ENCODE measurements at regions not wholly inside any gene's neighbourhood (a gene's known extent, or its start where the extent isn't known, plus 50 kb on each side); places are given as distances from the start of the nearest gene placed in this dataset.
A peak's percentile ranks its signal among the peaks of the same experiment; 100 is the strongest.

DNA sequence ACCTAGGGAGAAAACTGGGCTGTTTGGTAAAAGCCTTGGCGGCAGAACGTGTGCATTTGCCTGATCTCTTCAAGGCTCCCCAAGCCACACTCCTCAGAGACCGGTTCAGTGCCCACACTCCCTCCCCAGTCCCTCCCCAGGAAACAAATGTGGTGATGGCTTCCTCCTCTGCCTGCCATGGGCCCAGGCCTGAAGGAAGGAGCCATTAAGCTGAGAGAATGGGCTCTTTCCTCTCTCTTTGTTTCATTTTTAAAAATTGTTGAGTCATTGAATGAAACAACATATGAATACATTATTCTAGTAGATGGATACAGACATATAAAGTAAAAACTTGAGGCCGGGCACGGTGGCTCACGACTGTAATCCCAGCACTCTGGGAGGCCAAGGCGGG, 50.6 kb upstream of the YWHAQ start:
- Histone ChIP-seq H3K36me3 (ENCODE audit: control insufficient read depth in 2 of 2, insufficient read depth in 2 of 2, low read length in 1 of 2) (no peaks in the 10 kb centered on the region), H3K4me1 (ENCODE audit: control insufficient read depth in 2 of 2, insufficient read depth in 2 of 2, low read length in 2 of 2) (peaks cover 0 to 8% of the 10 kb centered on the region in 2 donors), H3K27me3 (ENCODE audit: control insufficient read depth in 2 of 2, insufficient read depth in 1 of 2, low read length in 1 of 2) (no peaks in the 10 kb centered on the region), H3K4me3 (ENCODE audit: low read length in 2 of 2) (no peak overlapping the region), H3K9me3 (ENCODE audit: control insufficient read depth in 2 of 2, insufficient read depth in 1 of 2, low read length in 1 of 2) (no peaks in the 10 kb centered on the region), H3K27ac (ENCODE audit: low read depth in 1 of 2, low read length in 1 of 2) (no peak overlapping the region)
- DNase-seq (ENCODE audit: low read depth in 6 of 9, low spot score in 9 of 9) = peak in 2 of 9 donors; percentile 9 to 25
- 38% methylated on average over 7 of the region's 7 CpGs for WGBS

DNA sequence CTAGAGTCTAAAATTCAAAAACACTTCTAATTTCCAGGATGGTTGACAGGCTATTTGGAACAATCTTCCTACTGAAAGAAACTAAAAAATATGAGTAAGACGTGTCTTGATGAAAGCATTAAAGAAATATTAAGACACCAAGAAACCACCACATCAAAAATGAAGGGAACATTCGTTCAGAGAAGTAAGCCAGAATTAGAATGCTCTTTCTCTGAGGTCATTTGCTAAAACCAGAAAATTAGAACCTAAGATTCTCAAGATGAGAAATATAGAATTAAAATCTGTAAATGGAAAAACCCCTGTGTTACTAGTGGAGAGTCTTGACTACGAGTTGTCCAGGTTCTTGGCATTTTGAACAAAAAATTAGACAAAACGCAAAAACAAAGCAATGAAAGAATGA, 54.8 kb upstream of the YWHAQ start:
- no peak for DNase-seq (ENCODE audit: low read depth in 6 of 9, low spot score in 9 of 9)
- no peaks in the 10 kb centered on the region for H3K27me3 ChIP-seq (ENCODE audit: control insufficient read depth in 2 of 2, insufficient read depth in 1 of 2, low read length in 1 of 2)
- no peaks in the 10 kb centered on the region for H3K9me3 ChIP-seq (ENCODE audit: control insufficient read depth in 2 of 2, insufficient read depth in 1 of 2, low read length in 1 of 2)
- no peak overlapping the region for H3K27ac ChIP-seq (ENCODE audit: low read depth in 1 of 2, low read length in 1 of 2)
- H3K36me3 ChIP-seq (ENCODE audit: control insufficient read depth in 2 of 2, insufficient read depth in 2 of 2, low read length in 1 of 2) = no peaks in the 10 kb centered on the region
- 95% methylated on average over 4 of the region's 4 CpGs for WGBS
- H3K4me3 ChIP-seq (ENCODE audit: low read length in 2 of 2) = no peak overlapping the region
- peaks cover 0 to 8% of the 10 kb centered on the region in 2 donors for H3K4me1 ChIP-seq (ENCODE audit: control insufficient read depth in 2 of 2, insufficient read depth in 2 of 2, low read length in 2 of 2)

DNA sequence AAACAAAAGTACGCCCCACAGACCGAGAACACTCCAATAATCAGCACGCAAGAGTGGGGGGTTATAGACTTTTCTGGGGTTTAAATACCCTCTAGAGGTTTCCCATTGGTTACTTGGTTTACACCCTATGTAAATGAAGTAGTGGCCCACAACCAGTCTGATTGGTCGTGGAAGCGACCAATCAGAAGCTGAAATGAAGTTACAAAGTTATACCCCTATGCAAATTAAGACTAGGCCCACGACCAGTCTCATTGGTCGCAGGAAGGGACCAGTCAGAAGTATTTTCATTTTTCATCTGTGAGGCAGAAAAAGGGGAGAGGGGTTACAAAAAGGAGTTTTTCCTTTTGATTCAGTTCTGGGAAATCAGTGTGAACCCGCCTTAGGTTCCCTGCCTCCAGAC, 55.3 kb upstream of the YWHAQ start:
- Histone ChIP-seq H3K27me3 (ENCODE audit: control insufficient read depth in 2 of 2, insufficient read depth in 1 of 2, low read length in 1 of 2) (no peaks in the 10 kb centered on the region), H3K4me3 (ENCODE audit: low read length in 2 of 2) (no peak overlapping the region), H3K9me3 (ENCODE audit: control insufficient read depth in 2 of 2, insufficient read depth in 1 of 2, low read length in 1 of 2) (no peaks in the 10 kb centered on the region), H3K4me1 (ENCODE audit: control insufficient read depth in 2 of 2, insufficient read depth in 2 of 2, low read length in 2 of 2) (peaks cover 0 to 4% of the 10 kb centered on the region in 2 donors), H3K36me3 (ENCODE audit: control insufficient read depth in 2 of 2, insufficient read depth in 2 of 2, low read length in 1 of 2) (no peaks in the 10 kb centered on the region), H3K27ac (ENCODE audit: low read depth in 1 of 2, low read length in 1 of 2) (no peak overlapping the region)
- no peak for DNase-seq (ENCODE audit: low read depth in 6 of 9, low spot score in 9 of 9)
- WGBS = 97% methylated on average over 8 of the region's 8 CpGs

DNA sequence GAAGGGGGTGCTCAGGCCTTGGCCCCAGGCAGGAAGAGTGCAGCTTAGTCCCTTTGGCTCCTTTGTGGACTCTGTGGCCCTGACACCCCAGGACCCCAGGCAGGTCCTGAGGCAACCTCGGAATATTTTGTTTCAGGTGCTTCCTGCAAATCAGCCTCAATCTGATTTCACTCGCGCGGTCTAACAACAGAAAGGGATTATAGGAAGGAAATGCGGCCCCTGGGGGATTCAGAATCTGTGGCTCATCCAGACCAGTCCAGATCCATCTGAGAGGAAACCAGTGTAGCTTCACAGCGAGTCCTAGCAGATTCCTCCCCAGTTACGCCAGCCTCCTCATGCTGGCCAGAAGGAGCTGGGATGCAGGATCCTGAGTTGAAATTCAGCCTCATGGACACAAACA, 59.5 kb upstream of the YWHAQ start:
- DNase-seq (ENCODE audit: low read depth in 6 of 9, low spot score in 9 of 9) = no peak
- H3K27ac ChIP-seq (ENCODE audit: low read depth in 1 of 2, low read length in 1 of 2) = no peak overlapping the region
- no peak overlapping the region for H3K4me3 ChIP-seq (ENCODE audit: low read length in 2 of 2)
- peaks cover 0 to 10% of the 10 kb centered on the region in 2 donors for H3K4me1 ChIP-seq (ENCODE audit: control insufficient read depth in 2 of 2, insufficient read depth in 2 of 2, low read length in 2 of 2)
- H3K27me3 ChIP-seq (ENCODE audit: control insufficient read depth in 2 of 2, insufficient read depth in 1 of 2, low read length in 1 of 2) = no peaks in the 10 kb centered on the region
- H3K9me3 ChIP-seq (ENCODE audit: control insufficient read depth in 2 of 2, insufficient read depth in 1 of 2, low read length in 1 of 2) = no peaks in the 10 kb centered on the region
- no peaks in the 10 kb centered on the region for H3K36me3 ChIP-seq (ENCODE audit: control insufficient read depth in 2 of 2, insufficient read depth in 2 of 2, low read length in 1 of 2)
- 40% methylated on average over 7 of the region's 7 CpGs for WGBS

DNA sequence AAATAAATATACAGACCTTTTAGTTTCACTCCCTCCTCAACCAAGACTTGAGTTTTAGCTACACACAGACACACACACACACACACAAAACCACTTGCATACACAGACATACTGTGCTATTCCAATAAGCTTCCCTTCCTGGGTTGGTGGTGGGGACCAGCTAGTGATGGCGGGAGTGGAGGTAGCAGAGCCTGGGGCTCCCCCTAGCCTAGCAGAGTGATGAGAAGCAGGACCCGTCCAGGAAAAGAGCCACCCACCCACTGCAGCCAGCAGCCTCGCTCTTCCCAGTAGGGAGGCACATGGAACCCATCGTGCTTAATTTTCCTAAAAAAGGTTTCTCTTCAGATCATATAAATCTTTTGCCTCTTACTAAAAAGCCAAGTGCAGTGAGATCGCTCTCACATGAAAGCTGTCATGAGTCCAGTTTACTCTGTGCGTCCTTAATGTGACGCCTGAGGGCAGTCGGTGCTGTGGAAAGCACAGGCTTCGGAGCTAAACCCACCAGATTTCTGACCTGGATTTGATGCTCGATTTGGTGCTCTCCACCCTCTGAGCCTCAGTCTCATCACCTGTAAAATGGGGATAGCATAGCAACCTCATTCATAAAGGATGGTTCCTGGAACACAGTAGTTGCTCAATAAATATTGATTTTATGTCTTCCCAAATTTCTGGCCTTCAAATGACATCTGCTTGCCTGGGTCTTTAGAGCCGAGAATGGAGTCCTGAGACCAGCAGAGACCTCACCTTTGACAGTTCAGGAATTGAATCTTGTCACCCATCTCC, 60.1 kb upstream of the YWHAQ start:
- WGBS = 96% methylated on average over 11 of the region's 11 CpGs
- H3K27ac ChIP-seq (ENCODE audit: low read depth in 1 of 2, low read length in 1 of 2) = no peak overlapping the region
- H3K36me3 ChIP-seq (ENCODE audit: control insufficient read depth in 2 of 2, insufficient read depth in 2 of 2, low read length in 1 of 2) = no peaks in the 10 kb centered on the region
- H3K9me3 ChIP-seq (ENCODE audit: control insufficient read depth in 2 of 2, insufficient read depth in 1 of 2, low read length in 1 of 2) = no peaks in the 10 kb centered on the region
- H3K27me3 ChIP-seq (ENCODE audit: control insufficient read depth in 2 of 2, insufficient read depth in 1 of 2, low read length in 1 of 2) = no peaks in the 10 kb centered on the region
- no peak for DNase-seq (ENCODE audit: low read depth in 6 of 9, low spot score in 9 of 9)
- H3K4me3 ChIP-seq (ENCODE audit: low read length in 2 of 2) = no peak overlapping the region
- peaks cover 0 to 10% of the 10 kb centered on the region in 2 donors for H3K4me1 ChIP-seq (ENCODE audit: control insufficient read depth in 2 of 2, insufficient read depth in 2 of 2, low read length in 2 of 2)

DNA sequence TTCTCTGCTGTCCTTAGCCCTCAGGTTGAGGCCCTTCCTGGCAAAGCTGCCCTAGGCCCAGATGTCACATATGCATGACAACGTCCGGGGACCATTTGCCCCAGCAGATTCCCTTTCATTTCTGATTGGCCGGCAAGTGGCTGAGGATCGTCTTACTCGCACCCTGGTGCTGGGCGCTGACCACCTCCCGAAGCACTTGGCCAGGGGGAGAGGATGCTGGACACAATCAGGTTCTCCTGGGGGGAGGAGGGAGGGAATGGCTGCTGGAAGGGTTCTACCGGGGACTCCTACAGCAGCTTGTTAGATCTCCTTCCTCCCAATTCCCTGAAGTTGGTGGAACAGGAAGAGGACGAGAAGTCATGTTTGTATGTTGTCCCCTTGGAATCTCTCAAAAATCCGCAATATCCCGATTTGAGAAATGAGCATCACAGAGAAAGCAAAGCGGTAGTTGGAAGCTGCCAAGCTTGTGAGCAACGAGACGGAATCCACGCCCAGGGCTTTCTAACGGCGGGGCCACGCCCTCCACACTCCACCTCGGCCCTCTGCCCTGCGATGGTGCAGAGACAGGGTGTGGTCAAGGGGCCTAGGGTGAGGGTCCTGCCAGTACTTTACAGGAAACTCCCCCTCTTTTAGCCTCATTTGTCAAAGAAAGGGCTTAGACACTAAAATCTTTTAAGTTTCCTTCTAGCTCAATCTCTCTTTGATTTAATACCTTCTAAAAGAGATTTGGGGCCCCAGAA, 61.8 kb upstream of the YWHAQ start:
- Histone ChIP-seq H3K4me1 (ENCODE audit: control insufficient read depth in 2 of 2, insufficient read depth in 2 of 2, low read length in 2 of 2) (peaks cover 0 to 10% of the 10 kb centered on the region in 2 donors), H3K4me3 (ENCODE audit: low read length in 2 of 2) (no peak overlapping the region), H3K27ac (ENCODE audit: low read depth in 1 of 2, low read length in 1 of 2) (no peak overlapping the region), H3K27me3 (ENCODE audit: control insufficient read depth in 2 of 2, insufficient read depth in 1 of 2, low read length in 1 of 2) (no peaks in the 10 kb centered on the region), H3K36me3 (ENCODE audit: control insufficient read depth in 2 of 2, insufficient read depth in 2 of 2, low read length in 1 of 2) (no peaks in the 10 kb centered on the region), H3K9me3 (ENCODE audit: control insufficient read depth in 2 of 2, insufficient read depth in 1 of 2, low read length in 1 of 2) (no peaks in the 10 kb centered on the region)
- WGBS = 85% methylated on average over 20 of the region's 20 CpGs
- no peak for DNase-seq (ENCODE audit: low read depth in 6 of 9, low spot score in 9 of 9)

DNA sequence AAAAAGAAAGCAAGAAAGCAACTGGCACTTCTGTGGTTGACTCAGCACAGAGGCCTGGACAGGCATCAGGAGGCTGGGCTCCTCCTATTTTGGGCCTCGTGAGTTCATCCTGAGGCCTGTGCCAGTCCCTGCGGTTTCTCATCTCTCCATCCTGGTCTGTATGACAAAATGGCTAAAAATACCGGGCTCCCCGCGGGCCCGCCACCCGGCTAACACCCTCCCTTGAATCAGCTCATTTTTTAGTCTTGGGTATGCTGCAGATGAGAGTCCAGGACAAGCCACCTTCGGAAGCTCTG, 62.3 kb upstream of the YWHAQ start:
- 48% methylated on average over 8 of the region's 8 CpGs for WGBS
- Histone ChIP-seq H3K9me3 (ENCODE audit: control insufficient read depth in 2 of 2, insufficient read depth in 1 of 2, low read length in 1 of 2) (no peaks in the 10 kb centered on the region), H3K36me3 (ENCODE audit: control insufficient read depth in 2 of 2, insufficient read depth in 2 of 2, low read length in 1 of 2) (no peaks in the 10 kb centered on the region), H3K4me1 (ENCODE audit: control insufficient read depth in 2 of 2, insufficient read depth in 2 of 2, low read length in 2 of 2) (peaks cover 0 to 10% of the 10 kb centered on the region in 2 donors), H3K27me3 (ENCODE audit: control insufficient read depth in 2 of 2, insufficient read depth in 1 of 2, low read length in 1 of 2) (no peaks in the 10 kb centered on the region), H3K4me3 (ENCODE audit: low read length in 2 of 2) (no peak overlapping the region), H3K27ac (ENCODE audit: low read depth in 1 of 2, low read length in 1 of 2) (no peak overlapping the region)
- DNase-seq (ENCODE audit: low read depth in 6 of 9, low spot score in 9 of 9) = no peak

DNA sequence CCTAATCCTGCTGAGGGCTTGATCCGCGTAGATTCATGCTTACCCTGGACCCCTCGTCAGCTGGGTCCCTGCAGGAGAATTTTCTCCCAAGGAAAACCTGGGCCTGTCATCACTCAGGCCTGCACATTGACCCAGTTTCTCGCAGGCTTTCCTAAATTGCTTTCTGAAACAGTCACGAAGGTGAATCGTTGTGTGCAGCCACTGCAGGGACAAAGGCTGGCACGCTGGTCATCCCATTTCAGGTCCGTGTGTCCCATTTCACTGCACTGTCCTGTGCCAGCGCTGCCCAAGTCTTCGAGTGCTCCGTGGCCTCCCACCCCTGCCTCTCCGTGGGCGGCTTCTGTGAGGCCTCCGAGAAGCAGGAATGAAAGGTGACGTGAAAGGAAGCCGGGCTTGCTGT, 62.8 kb upstream of the YWHAQ start:
- 97% methylated on average over 16 of the region's 16 CpGs for WGBS
- H3K27ac ChIP-seq (ENCODE audit: low read depth in 1 of 2, low read length in 1 of 2) = no peak overlapping the region
- no peak for DNase-seq (ENCODE audit: low read depth in 6 of 9, low spot score in 9 of 9)

DNA sequence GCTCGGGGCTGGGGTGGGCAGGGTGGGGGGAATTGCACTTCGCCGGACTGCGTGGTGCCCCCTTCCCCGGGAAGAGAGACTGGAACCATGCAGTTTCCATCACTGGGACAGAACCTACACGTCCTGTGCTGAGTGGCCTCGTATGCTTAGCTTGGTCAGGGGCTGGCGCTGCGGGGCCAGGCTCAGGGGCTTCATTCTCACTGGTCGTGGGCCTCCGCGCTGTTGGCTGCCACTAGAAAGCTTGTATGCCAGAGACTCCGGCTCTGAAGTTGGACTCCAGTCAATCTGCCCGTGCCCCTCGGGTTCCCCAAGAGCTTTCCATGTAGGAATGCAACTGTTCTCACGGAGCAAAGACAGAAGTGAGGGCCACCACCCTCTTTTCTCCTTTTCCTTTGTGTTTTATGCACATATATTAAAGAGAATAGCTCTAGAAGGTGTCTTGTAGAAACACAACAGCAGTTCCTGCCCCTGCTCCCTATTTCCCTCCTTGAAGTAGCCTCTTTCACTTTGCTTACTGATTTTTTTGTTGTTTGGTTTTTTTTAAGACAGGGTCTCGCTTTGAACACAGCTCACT, 64.0 kb upstream of the YWHAQ start:
- 98% methylated on average over 17 of the region's 17 CpGs for WGBS
- peaks cover 0 to 10% of the 10 kb centered on the region in 2 donors for H3K4me1 ChIP-seq (ENCODE audit: control insufficient read depth in 2 of 2, insufficient read depth in 2 of 2, low read length in 2 of 2)
- no peak for DNase-seq (ENCODE audit: low read depth in 6 of 9, low spot score in 9 of 9)

More for the DNA sequence above, 62.8 kb upstream of the YWHAQ start:
- peaks cover 0 to 10% of the 10 kb centered on the region in 2 donors for H3K4me1 ChIP-seq (ENCODE audit: control insufficient read depth in 2 of 2, insufficient read depth in 2 of 2, low read length in 2 of 2)
- H3K9me3 ChIP-seq (ENCODE audit: control insufficient read depth in 2 of 2, insufficient read depth in 1 of 2, low read length in 1 of 2) = no peaks in the 10 kb centered on the region
- H3K4me3 ChIP-seq (ENCODE audit: low read length in 2 of 2) = no peak overlapping the region
- H3K27me3 ChIP-seq (ENCODE audit: control insufficient read depth in 2 of 2, insufficient read depth in 1 of 2, low read length in 1 of 2) = no peaks in the 10 kb centered on the region
- no peaks in the 10 kb centered on the region for H3K36me3 ChIP-seq (ENCODE audit: control insufficient read depth in 2 of 2, insufficient read depth in 2 of 2, low read length in 1 of 2)

More for the DNA sequence above, 64.0 kb upstream of the YWHAQ start:
- no peak overlapping the region for H3K4me3 ChIP-seq (ENCODE audit: low read length in 2 of 2)
- no peaks in the 10 kb centered on the region for H3K9me3 ChIP-seq (ENCODE audit: control insufficient read depth in 2 of 2, insufficient read depth in 1 of 2, low read length in 1 of 2)
- no peaks in the 10 kb centered on the region for H3K36me3 ChIP-seq (ENCODE audit: control insufficient read depth in 2 of 2, insufficient read depth in 2 of 2, low read length in 1 of 2)
- no peaks in the 10 kb centered on the region for H3K27me3 ChIP-seq (ENCODE audit: control insufficient read depth in 2 of 2, insufficient read depth in 1 of 2, low read length in 1 of 2)
- H3K27ac ChIP-seq (ENCODE audit: low read depth in 1 of 2, low read length in 1 of 2) = no peak overlapping the region

Measured in thymus (tissue), 11 donors.